ENCODE measurements at regions not wholly inside any gene's neighbourhood (a gene's known extent, or its start where the extent isn't known, plus 50 kb on each side); places are given as distances from the start of the nearest gene placed in this dataset.

DNA sequence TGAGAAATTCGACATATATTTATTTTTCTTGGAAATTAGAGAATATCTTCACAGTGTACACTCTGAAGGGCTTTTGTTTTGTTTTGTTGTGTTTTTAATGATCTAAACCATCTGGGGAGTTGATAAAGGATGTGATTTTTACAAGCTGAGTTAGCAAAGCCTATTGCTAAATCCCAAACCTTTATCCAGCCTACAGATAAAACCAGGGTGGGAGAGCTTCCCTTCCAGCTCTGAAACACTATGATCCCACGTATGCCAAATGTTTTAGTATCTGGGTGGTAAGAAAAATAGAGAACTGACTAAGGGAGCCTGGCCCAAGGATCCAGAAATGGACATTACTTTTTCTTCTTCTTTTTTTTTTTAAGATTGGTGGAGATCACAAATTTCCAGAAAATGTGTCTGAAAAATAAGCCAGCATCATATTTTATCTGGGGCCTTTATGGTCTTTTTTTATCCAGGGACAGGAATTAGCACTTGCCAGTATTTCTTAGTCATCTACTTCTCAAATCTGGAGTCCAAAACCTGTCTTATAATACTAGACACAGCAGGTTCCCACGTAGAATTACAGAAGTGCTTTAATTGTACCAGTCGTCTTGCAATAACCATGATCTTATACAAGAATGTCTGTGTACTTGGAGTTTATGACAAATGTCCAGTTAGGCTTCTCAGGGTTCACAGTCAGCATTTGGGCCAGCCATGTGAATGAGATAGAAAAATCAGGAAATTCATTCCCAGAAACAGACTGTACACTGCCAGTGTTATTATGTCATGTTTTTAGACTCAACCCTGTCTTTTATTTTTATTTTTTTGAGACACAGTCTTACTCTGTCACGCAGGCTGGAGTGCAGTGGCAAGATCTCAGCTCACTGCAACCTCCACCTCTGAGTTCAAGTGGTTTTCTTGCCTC is 290.8 kb upstream of the MPDZ start:
- H3K9me3 ChIP-seq (replicated peaks; ENCODE audit: control insufficient read depth, insufficient read depth, low read depth, low read length) = no peaks in the 10 kb centered on the region
- no TSS peak for BruUV-seq (replicated peaks)
- intact Hi-C loops (cut with micrococcal nuclease) = no loop called here
- H3K27me3 ChIP-seq (ENCODE audit: control insufficient read depth in 2 of 2, insufficient read depth in 2 of 2, low read length in 2 of 2) = no peaks in the 10 kb centered on the region
- H4K20me1 ChIP-seq (replicated peaks; ENCODE audit: control insufficient read depth, insufficient read depth, low read length) = no peaks in the 10 kb centered on the region
- no peak overlapping the region for H3K9ac ChIP-seq (ENCODE audit: insufficient read depth in 1 of 2, low read depth in 2 of 2, low read length in 2 of 2)
- WGBS (ENCODE audit: insufficient coverage, low coverage, missing lambda C conversion rate) = 0% methylated on average over 4 of the region's 5 CpGs
- TF ChIP-seq ELF2 (CRISPR knock-in tag; IDR thresholded peaks at IDR 0.05) = no peak
- H3K27ac ChIP-seq (ENCODE audit: extremely low read depth, low read depth, low read length) = no peak overlapping the region
- ATAC-seq = no peak
- no peak overlapping the region for H3K4me2 ChIP-seq (ENCODE audit: insufficient read depth, low read length)
- no peaks in the 10 kb centered on the region for H3K4me1 ChIP-seq (replicated peaks in 1 of 2; ENCODE audit: control insufficient read depth in 2 of 2, insufficient read depth in 2 of 2, low read length in 2 of 2)
- no peaks in the 10 kb centered on the region for H3K36me3 ChIP-seq (ENCODE audit: control insufficient read depth, insufficient read depth, low read length)
- ChIA-PET POLR2A (interaction anchor here (0.6 kb wide), 1 partner anchor 70 kb away, joined by 3 read pairs; no protein-coding TSS in a partner anchor), CTCF (ENCODE audit: low intra/inter-chr PET ratio) (no interaction called here)
- H2AFZ ChIP-seq (ENCODE audit: low read depth, low read length) = no peak overlapping the region
- no peak overlapping the region for H3K4me3 ChIP-seq
- no peak for DNase-seq (ENCODE audit: extremely low read depth in 1 of 4, low spot score in 3 of 4)
- no peaks in the 10 kb centered on the region for H3K79me2 ChIP-seq (ENCODE audit: control insufficient read depth, insufficient read depth, low read length)
- no peak for FAIRE-seq
- H3K9me1 ChIP-seq (ENCODE audit: control insufficient read depth, insufficient read depth, low read length) = no peaks in the 10 kb centered on the region
- in situ Hi-C loops (cut with MboI) = no loop called here

GRCh38 chr9:13569602-13570067 is 290.1 kb upstream of the MPDZ start:
- H3K9ac ChIP-seq (ENCODE audit: insufficient read depth in 1 of 2, low read depth in 2 of 2, low read length in 2 of 2) = no peak overlapping the region
- no peaks in the 10 kb centered on the region for H3K79me2 ChIP-seq (ENCODE audit: control insufficient read depth, insufficient read depth, low read length)
- ChIA-PET CTCF (ENCODE audit: low intra/inter-chr PET ratio) (no interaction called here), POLR2A (no interaction called here)
- H2AFZ ChIP-seq (ENCODE audit: low read depth, low read length) = no peak overlapping the region
- FAIRE-seq (no peak), DNase-seq (ENCODE audit: extremely low read depth in 1 of 4, low spot score in 3 of 4) (no peak), ATAC-seq (no peak)
- no peaks in the 10 kb centered on the region for H3K9me3 ChIP-seq (replicated peaks; ENCODE audit: control insufficient read depth, insufficient read depth, low read depth, low read length)
- no TSS peak for BruUV-seq (replicated peaks)
- no peaks in the 10 kb centered on the region for H3K4me1 ChIP-seq (replicated peaks in 1 of 2; ENCODE audit: control insufficient read depth in 2 of 2, insufficient read depth in 2 of 2, low read length in 2 of 2)
- no peak overlapping the region for H3K4me2 ChIP-seq (ENCODE audit: insufficient read depth, low read length)
- H3K4me3 ChIP-seq = no peak overlapping the region
- no peaks in the 10 kb centered on the region for H3K36me3 ChIP-seq (ENCODE audit: control insufficient read depth, insufficient read depth, low read length)
- H4K20me1 ChIP-seq (replicated peaks; ENCODE audit: control insufficient read depth, insufficient read depth, low read length) = no peaks in the 10 kb centered on the region
- TF ChIP-seq U2AF2 (optimal IDR thresholded peaks at IDR 0.05; ENCODE audit: low read depth, low read length) (no peak), ZC3H11A (IDR thresholded peaks at IDR 0.05; ENCODE audit: low read depth, low read length) (no peak), ETS1 (conservative IDR thresholded peaks at IDR 0.05; ENCODE audit: control insufficient read depth, low read depth, low read length) (no peak), MNT (conservative IDR thresholded peaks at IDR 0.05) (no peak), ARNT (IDR thresholded peaks at IDR 0.05) (no peak), ZNF316 (IDR thresholded peaks at IDR 0.05) (no peak), NR2F6 (CRISPR knock-in tag; IDR thresholded peaks at IDR 0.05) (no peak)
- TF ChIP-seq, protein P1, sequence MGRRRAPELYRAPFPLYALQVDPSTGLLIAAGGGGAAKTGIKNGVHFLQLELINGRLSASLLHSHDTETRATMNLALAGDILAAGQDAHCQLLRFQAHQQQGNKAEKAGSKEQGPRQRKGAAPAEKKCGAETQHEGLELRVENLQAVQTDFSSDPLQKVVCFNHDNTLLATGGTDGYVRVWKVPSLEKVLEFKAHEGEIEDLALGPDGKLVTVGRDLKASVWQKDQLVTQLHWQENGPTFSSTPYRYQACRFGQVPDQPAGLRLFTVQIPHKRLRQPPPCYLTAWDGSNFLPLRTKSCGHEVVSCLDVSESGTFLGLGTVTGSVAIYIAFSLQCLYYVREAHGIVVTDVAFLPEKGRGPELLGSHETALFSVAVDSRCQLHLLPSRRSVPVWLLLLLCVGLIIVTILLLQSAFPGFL (CRISPR knock-in tag; IDR thresholded peaks at IDR 0.05) = no peak
- H3K27me3 ChIP-seq (ENCODE audit: control insufficient read depth in 2 of 2, insufficient read depth in 2 of 2, low read length in 2 of 2) = no peaks in the 10 kb centered on the region
- no peaks in the 10 kb centered on the region for H3K9me1 ChIP-seq (ENCODE audit: control insufficient read depth, insufficient read depth, low read length)
- WGBS (ENCODE audit: insufficient coverage, low coverage, missing lambda C conversion rate) = 0% methylated on average over 1 of the region's 1 CpG
- no peak overlapping the region for H3K27ac ChIP-seq (ENCODE audit: extremely low read depth, low read depth, low read length)
- in situ Hi-C loops (cut with MboI) (no loop called here), intact Hi-C loops (cut with micrococcal nuclease) (no loop called here)

Measured in K562 (cell line).